ENCODE measurements at regions not wholly inside any gene's neighbourhood (a gene's known extent, or its start where the extent isn't known, plus 50 kb on each side); places are given as distances from the start of the nearest gene placed in this dataset.
"Not testable (repeated sequence)": the region's sequence is repeated elsewhere in the genome, so short reads cannot be mapped to it uniquely, and the experiment has no call there.

GRCh38 chr2:111271647-111272304 is 151.1 kb downstream of the BCL2L11 start:
- TF ChIP-seq YY1 (IDR thresholded peaks at IDR 0.05; ENCODE audit: insufficient read depth, insufficient read length); ZNF274 (IDR thresholded peaks at IDR 0.05; ENCODE audit: low read depth, low read length): not testable (repeated sequence)

All from NT2/D1 (cell line).